HepG2 (cell line): ENCODE measurements at regions not wholly inside any gene's neighbourhood (a gene's known extent, or its start where the extent isn't known, plus 50 kb on each side); places are given as distances from the start of the nearest gene placed in this dataset.

Experiments used
- CC2D1A ChIP-seq: sonication (generic); formaldehyde crosslinking; IDR thresholded peaks from 2 replicates; pipeline ENCODE4 v1.8.1; 2023; ENCODE audit warnings: mild to moderate bottlenecking, missing genetic modification reagents
- CHD4 ChIP-seq: fragments of 200-600 bp; sonication (generic); IDR thresholded peaks from 2 replicates; pipeline ENCODE4 v1.7.0; 2017; ENCODE audit warnings: mild to moderate bottlenecking, low read length, borderline replicate concordance
- EZH2 ChIP-seq: conservative IDR thresholded peaks from 2 replicates; pipeline ENCODE4 v1.6.1; 2012; ENCODE audit warnings: mild to moderate bottlenecking, low read depth, low read length, moderate library complexity
- FIP1L1 ChIP-seq: fragments of 200-400 bp; formaldehyde crosslinking; IDR thresholded peaks from 2 replicates; pipeline ENCODE4 v1.6.1; 2018; ENCODE audit warnings: low read depth, mild to moderate bottlenecking, low read length, moderate library complexity, borderline replicate concordance; ENCODE audit not compliant: insufficient read depth
- FOSL2 ChIP-seq: sonication (generic); formaldehyde crosslinking; IDR thresholded peaks from 2 replicates; pipeline ENCODE4 v1.4.0; 2020; ENCODE audit warnings: missing genetic modification reagents
- GLI4 ChIP-seq: sonication (generic); formaldehyde crosslinking; IDR thresholded peaks from 2 replicates; pipeline ENCODE4 v1.5.1; 2020; ENCODE audit warnings: missing genetic modification reagents, mild to moderate bottlenecking, moderate library complexity, borderline replicate concordance
- POLR2AphosphoS5 ChIP-seq: IDR thresholded peaks from 2 replicates; pipeline ENCODE4 v1.6.1; 2012; ENCODE audit warnings: low read depth, low read length
- ZBTB21 ChIP-seq: sonication (generic); formaldehyde crosslinking; IDR thresholded peaks from 2 replicates; pipeline ENCODE4 v1.4.0; 2020; ENCODE audit warnings: missing genetic modification reagents
- ZSCAN25 ChIP-seq: sonication (generic); formaldehyde crosslinking; IDR thresholded peaks from 2 replicates; pipeline ENCODE4 v1.8.0; 2022; ENCODE audit warnings: mild to moderate bottlenecking, missing genetic modification reagents
- TF ChIP-seq, protein P1 (sequence below): sonication (generic); formaldehyde crosslinking; IDR thresholded peaks from 2 replicates; pipeline ENCODE4 v1.5.0; 2020; ENCODE audit warnings: mild to moderate bottlenecking, missing genetic modification reagents, moderate library complexity

DNA sequence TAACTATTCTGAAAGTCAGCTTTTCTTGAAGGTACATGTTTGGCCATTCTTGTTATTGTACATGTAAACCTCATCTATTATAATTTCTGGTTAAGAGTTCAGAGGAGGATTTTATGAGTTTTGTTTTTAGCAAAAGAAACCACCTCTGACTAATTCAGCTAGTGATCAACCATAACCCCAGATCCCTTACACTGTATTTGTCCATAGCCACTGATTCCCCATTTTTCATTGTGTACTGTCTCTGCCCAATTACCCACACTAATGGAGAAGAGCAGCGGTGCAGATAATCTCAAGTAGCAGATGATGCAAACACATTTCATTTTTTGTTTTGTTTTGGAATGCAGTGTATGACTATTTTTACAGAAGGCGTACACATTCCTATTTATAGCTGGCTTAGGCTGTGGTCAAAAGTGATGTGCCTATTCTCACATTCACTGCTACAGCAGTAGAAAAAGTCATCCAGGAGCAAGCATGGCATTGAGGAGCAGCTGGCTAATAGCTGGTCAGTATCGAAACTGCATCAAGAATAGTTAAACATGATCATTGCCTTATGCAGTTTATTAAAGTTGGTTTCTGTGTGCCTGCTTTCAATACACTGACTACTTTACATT lies 988.3 kb downstream of the DTWD2 start:
- TF ChIP-seq GLI4 (CRISPR knock-in tag) (no peak), FOSL2 (no peak), EZH2 (no peak), CC2D1A (CRISPR knock-in tag) (no peak), ZSCAN25 (CRISPR knock-in tag) (no peak), FIP1L1 (no peak), ZBTB21 (CRISPR knock-in tag) (no peak), CHD4 (no peak), POLR2AphosphoS5 (no peak)
- TF ChIP-seq, protein P1, sequence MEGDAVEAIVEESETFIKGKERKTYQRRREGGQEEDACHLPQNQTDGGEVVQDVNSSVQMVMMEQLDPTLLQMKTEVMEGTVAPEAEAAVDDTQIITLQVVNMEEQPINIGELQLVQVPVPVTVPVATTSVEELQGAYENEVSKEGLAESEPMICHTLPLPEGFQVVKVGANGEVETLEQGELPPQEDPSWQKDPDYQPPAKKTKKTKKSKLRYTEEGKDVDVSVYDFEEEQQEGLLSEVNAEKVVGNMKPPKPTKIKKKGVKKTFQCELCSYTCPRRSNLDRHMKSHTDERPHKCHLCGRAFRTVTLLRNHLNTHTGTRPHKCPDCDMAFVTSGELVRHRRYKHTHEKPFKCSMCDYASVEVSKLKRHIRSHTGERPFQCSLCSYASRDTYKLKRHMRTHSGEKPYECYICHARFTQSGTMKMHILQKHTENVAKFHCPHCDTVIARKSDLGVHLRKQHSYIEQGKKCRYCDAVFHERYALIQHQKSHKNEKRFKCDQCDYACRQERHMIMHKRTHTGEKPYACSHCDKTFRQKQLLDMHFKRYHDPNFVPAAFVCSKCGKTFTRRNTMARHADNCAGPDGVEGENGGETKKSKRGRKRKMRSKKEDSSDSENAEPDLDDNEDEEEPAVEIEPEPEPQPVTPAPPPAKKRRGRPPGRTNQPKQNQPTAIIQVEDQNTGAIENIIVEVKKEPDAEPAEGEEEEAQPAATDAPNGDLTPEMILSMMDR (CRISPR knock-in tag), result no peak
